Glomerular visceral epithelial cell (primary cell): ENCODE measurements at regions not wholly inside any gene's neighbourhood (a gene's known extent, or its start where the extent isn't known, plus 50 kb on each side); places are given as distances from the start of the nearest gene placed in this dataset.

Source experiments
- DNase-seq: peaks from one replicate; pipeline ENCODE4 v3.0.0-alpha.2; 2016; ENCODE audit errors: extremely low spot score

GRCh38 chr3:78249294-78249693 is 1209.4 kb downstream of the ROBO2 start:
- no peak for DNase-seq

- no peak for DNase-seq
Measured at GRCh38 chr3:78253860-78254259, 1214.0 kb downstream of the ROBO2 start.

GRCh38 chr3:78255403-78255802 is 1215.5 kb downstream of the ROBO2 start:
- DNase-seq = no peak

- DNase-seq = no peak
Measured at GRCh38 chr3:78256123-78256522, 1216.2 kb downstream of the ROBO2 start.

- DNase-seq = no peak
Measured at GRCh38 chr3:78257951-78258530, 1218.1 kb downstream of the ROBO2 start.

- DNase-seq = peak; percentile 6
Measured at GRCh38 chr3:78258798-78259197, 1218.9 kb downstream of the ROBO2 start.

- DNase-seq = no peak
Measured at GRCh38 chr3:78260388-78260787, 1220.5 kb downstream of the ROBO2 start.

- peak; percentile 86 for DNase-seq
Measured at GRCh38 chr3:78266550-78266949, 1226.7 kb downstream of the ROBO2 start.

GRCh38 chr3:78267235-78267634 is 1227.3 kb downstream of the ROBO2 start:
- no peak for DNase-seq

- no peak for DNase-seq
Measured at GRCh38 chr3:78268087-78268486, 1228.2 kb downstream of the ROBO2 start.

- DNase-seq = no peak
Measured at GRCh38 chr3:78268716-78269668, 1229.1 kb downstream of the ROBO2 start.

GRCh38 chr3:78273326-78273725 is 1233.4 kb downstream of the ROBO2 start:
- no peak for DNase-seq

- no peak for DNase-seq
Measured at GRCh38 chr3:78274475-78275065, 1234.7 kb downstream of the ROBO2 start.

GRCh38 chr3:78275420-78275852 is 1235.5 kb downstream of the ROBO2 start:
- no peak for DNase-seq

- DNase-seq = no peak
Measured at GRCh38 chr3:78277220-78277619, 1237.3 kb downstream of the ROBO2 start.

GRCh38 chr3:78277801-78278200 is 1237.9 kb downstream of the ROBO2 start:
- peak; percentile 5 for DNase-seq

GRCh38 chr3:78279091-78279490 is 1239.2 kb downstream of the ROBO2 start:
- DNase-seq = no peak

- no peak for DNase-seq
Measured at GRCh38 chr3:78281381-78281780, 1241.5 kb downstream of the ROBO2 start.

GRCh38 chr3:78283994-78284393 is 1244.1 kb downstream of the ROBO2 start:
- DNase-seq = no peak

- DNase-seq = no peak
Measured at GRCh38 chr3:78285032-78285728, 1245.3 kb downstream of the ROBO2 start.

GRCh38 chr3:78287085-78287484 is 1247.2 kb downstream of the ROBO2 start:
- DNase-seq = no peak

- no peak for DNase-seq
Measured at GRCh38 chr3:78293284-78293683, 1253.4 kb downstream of the ROBO2 start.
